ENCODE measurements at regions not wholly inside any gene's neighbourhood (a gene's known extent, or its start where the extent isn't known, plus 50 kb on each side); places are given as distances from the start of the nearest gene placed in this dataset.

DNA sequence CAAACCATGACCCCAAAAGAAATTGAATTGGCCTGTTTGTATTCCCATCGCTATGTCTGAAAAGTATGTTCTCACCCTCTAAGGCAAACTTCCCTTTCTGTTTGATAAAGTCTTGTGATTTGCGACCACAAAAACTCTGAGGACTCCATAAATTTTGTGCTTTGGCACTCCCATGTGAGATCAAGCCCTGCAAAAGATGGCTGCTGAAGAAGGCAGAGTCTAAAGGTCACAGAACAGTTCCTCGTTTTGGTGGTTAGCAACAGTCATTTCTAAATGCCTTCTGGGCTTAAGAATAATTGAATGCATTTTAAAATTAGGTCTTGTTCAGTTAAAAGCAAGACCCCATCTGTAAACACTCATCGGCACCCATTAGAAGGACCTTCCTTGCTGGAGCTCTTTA is 441.6 kb downstream of the OMA1 start:
- TF ChIP-seq, protein P1, sequence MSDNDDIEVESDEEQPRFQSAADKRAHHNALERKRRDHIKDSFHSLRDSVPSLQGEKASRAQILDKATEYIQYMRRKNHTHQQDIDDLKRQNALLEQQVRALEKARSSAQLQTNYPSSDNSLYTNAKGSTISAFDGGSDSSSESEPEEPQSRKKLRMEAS (IDR thresholded peaks at IDR 0.05; ENCODE audit: low read depth, low read length), result no peak
- TF ChIP-seq, protein P2, sequence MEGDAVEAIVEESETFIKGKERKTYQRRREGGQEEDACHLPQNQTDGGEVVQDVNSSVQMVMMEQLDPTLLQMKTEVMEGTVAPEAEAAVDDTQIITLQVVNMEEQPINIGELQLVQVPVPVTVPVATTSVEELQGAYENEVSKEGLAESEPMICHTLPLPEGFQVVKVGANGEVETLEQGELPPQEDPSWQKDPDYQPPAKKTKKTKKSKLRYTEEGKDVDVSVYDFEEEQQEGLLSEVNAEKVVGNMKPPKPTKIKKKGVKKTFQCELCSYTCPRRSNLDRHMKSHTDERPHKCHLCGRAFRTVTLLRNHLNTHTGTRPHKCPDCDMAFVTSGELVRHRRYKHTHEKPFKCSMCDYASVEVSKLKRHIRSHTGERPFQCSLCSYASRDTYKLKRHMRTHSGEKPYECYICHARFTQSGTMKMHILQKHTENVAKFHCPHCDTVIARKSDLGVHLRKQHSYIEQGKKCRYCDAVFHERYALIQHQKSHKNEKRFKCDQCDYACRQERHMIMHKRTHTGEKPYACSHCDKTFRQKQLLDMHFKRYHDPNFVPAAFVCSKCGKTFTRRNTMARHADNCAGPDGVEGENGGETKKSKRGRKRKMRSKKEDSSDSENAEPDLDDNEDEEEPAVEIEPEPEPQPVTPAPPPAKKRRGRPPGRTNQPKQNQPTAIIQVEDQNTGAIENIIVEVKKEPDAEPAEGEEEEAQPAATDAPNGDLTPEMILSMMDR (IDR thresholded peaks at IDR 0.05 in 2 of 3, conservative IDR thresholded peaks at IDR 0.05 in 1 of 3; ENCODE audit: control insufficient read depth in 2 of 3, extremely low read depth in 1 of 3, insufficient read depth in 1 of 3, low read depth in 3 of 3, low read length in 3 of 3), result no peak
- no peak for TF ChIP-seq PAX8 (IDR thresholded peaks at IDR 0.05)
- TF ChIP-seq CREB1 (IDR thresholded peaks at IDR 0.05; ENCODE audit: low read depth), result no peak
- TF ChIP-seq POLR2A (IDR thresholded peaks at IDR 0.05; ENCODE audit: low read depth, low read length), result no peak
- TF ChIP-seq BHLHE40 (IDR thresholded peaks at IDR 0.05; ENCODE audit: borderline replicate concordance in 1 of 2, low read depth in 2 of 2, low read length in 1 of 2), result peak; percentile 69 to 89; a peak in 3 of 4 replicates
- no peak for TF ChIP-seq POLR2AphosphoS5 (IDR thresholded peaks at IDR 0.05; ENCODE audit: low read length)
- TF ChIP-seq JUNB (IDR thresholded peaks at IDR 0.05), result peak; percentile 84
- TF ChIP-seq YBX1 (IDR thresholded peaks at IDR 0.05), result no peak
- no peak for TF ChIP-seq GABPA (IDR thresholded peaks at IDR 0.05; ENCODE audit: low read depth)
- TF ChIP-seq KLF5 (IDR thresholded peaks at IDR 0.05; ENCODE audit: partially characterized antibody), result peak; percentile 30
- TF ChIP-seq RCOR1 (conservative IDR thresholded peaks at IDR 0.05; ENCODE audit: low read depth, low read length), result no peak
- TF ChIP-seq, protein P3, sequence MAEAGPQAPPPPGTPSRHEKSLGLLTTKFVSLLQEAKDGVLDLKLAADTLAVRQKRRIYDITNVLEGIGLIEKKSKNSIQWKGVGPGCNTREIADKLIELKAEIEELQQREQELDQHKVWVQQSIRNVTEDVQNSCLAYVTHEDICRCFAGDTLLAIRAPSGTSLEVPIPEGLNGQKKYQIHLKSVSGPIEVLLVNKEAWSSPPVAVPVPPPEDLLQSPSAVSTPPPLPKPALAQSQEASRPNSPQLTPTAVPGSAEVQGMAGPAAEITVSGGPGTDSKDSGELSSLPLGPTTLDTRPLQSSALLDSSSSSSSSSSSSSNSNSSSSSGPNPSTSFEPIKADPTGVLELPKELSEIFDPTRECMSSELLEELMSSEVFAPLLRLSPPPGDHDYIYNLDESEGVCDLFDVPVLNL (IDR thresholded peaks at IDR 0.05; ENCODE audit: low read depth, low read length), result no peak

Data from GM12878 (cell line).